ENCODE measurements at regions not wholly inside any gene's neighbourhood (a gene's known extent, or its start where the extent isn't known, plus 50 kb on each side); places are given as distances from the start of the nearest gene placed in this dataset.

GRCh38 chr1:193348769-193349535, 162.5 kb upstream of the B3GALT2 start:
- intact Hi-C loops (cut with DNase I), result no loop called here
- no peak for DNase-seq (ENCODE audit: low spot score)
- ATAC-seq, result no peak

- intact Hi-C loops (cut with DNase I), result no loop called here
- DNase-seq (ENCODE audit: low spot score) (no peak), ATAC-seq (no peak)
Observed at GRCh38 chr1:193348091-193348768, 161.8 kb upstream of the B3GALT2 start.

- intact Hi-C loops (cut with DNase I), result no loop called here
- ATAC-seq (no peak), DNase-seq (ENCODE audit: low spot score) (no peak)
Observed at GRCh38 chr1:193346085-193346484, 159.7 kb upstream of the B3GALT2 start.

GRCh38 chr1:193342811-193343210, 156.4 kb upstream of the B3GALT2 start:
- ATAC-seq, result no peak
- DNase-seq (ENCODE audit: low spot score), result no peak
- intact Hi-C loops (cut with DNase I), result no loop called here

GRCh38 chr1:193340331-193340730, 153.9 kb upstream of the B3GALT2 start:
- intact Hi-C loops (cut with DNase I), result no loop called here
- DNase-seq (ENCODE audit: low spot score) (no peak), ATAC-seq (no peak)

GRCh38 chr1:193339401-193339800, 153.0 kb upstream of the B3GALT2 start:
- ATAC-seq, result no peak
- intact Hi-C loops (cut with DNase I), result no loop called here
- DNase-seq (ENCODE audit: low spot score), result no peak

- ATAC-seq (peak; percentile 82), DNase-seq (ENCODE audit: low spot score) (no peak)
- intact Hi-C loops (cut with DNase I), result no loop called here
Observed at GRCh38 chr1:193338194-193338593, 151.8 kb upstream of the B3GALT2 start.

- ATAC-seq (no peak), DNase-seq (ENCODE audit: low spot score) (no peak)
- intact Hi-C loops (cut with DNase I), result no loop called here
Observed at GRCh38 chr1:193335806-193336428, 149.5 kb upstream of the B3GALT2 start.

GRCh38 chr1:193333166-193333565, 146.8 kb upstream of the B3GALT2 start:
- ATAC-seq (no peak), DNase-seq (ENCODE audit: low spot score) (no peak)
- intact Hi-C loops (cut with DNase I), result no loop called here

GRCh38 chr1:193326296-193326695, 139.9 kb upstream of the B3GALT2 start:
- DNase-seq (ENCODE audit: low spot score) (no peak), ATAC-seq (no peak)
- intact Hi-C loops (cut with DNase I), result no loop called here

- intact Hi-C loops (cut with DNase I), result no loop called here
- no peak for ATAC-seq
- DNase-seq (ENCODE audit: low spot score), result no peak
Observed at GRCh38 chr1:193325771-193326170, 139.4 kb upstream of the B3GALT2 start.

GRCh38 chr1:193325042-193325441, 138.6 kb upstream of the B3GALT2 start:
- no peak for DNase-seq (ENCODE audit: low spot score)
- intact Hi-C loops (cut with DNase I), result no loop called here
- ATAC-seq, result no peak

GRCh38 chr1:193322211-193322610, 135.8 kb upstream of the B3GALT2 start:
- ATAC-seq, result no peak
- DNase-seq (ENCODE audit: low spot score), result no peak
- intact Hi-C loops (cut with DNase I), result no loop called here

GRCh38 chr1:193321242-193321840, 134.9 kb upstream of the B3GALT2 start:
- no peak for ATAC-seq
- intact Hi-C loops (cut with DNase I), result no loop called here

GRCh38 chr1:193320270-193320669, 133.9 kb upstream of the B3GALT2 start:
- ATAC-seq, result no peak
- intact Hi-C loops (cut with DNase I), result no loop called here

More at GRCh38 chr1:193321242-193321840, 134.9 kb upstream of the B3GALT2 start:
- DNase-seq (ENCODE audit: low spot score), result no peak

GRCh38 chr1:193318347-193318746, 131.9 kb upstream of the B3GALT2 start:
- intact Hi-C loops (cut with DNase I), result no loop called here
- no peak for DNase-seq (ENCODE audit: low spot score)
- no peak for ATAC-seq

More at GRCh38 chr1:193320270-193320669, 133.9 kb upstream of the B3GALT2 start:
- DNase-seq (ENCODE audit: low spot score), result no peak

GRCh38 chr1:193313354-193314140, 127.1 kb upstream of the B3GALT2 start:
- intact Hi-C loops (cut with DNase I), result no loop called here
- no peak for DNase-seq (ENCODE audit: low spot score)
- no peak for ATAC-seq

GRCh38 chr1:193312432-193312831, 126.0 kb upstream of the B3GALT2 start:
- DNase-seq (ENCODE audit: low spot score) (no peak), ATAC-seq (no peak)
- intact Hi-C loops (cut with DNase I), result no loop called here
